K562 (cell line): ENCODE measurements at regions not wholly inside any gene's neighbourhood (a gene's known extent, or its start where the extent isn't known, plus 50 kb on each side); places are given as distances from the start of the nearest gene placed in this dataset.

Experiments used
- ATAC-seq: fragments of 200-7000 bp; cut with Tn5 transposase; 3 replicates; pipeline ENCODE4 v1.9.1; 2020; ENCODE audit warnings: moderate library complexity
- BruUV-seq: library from RNA; stranded (reverse); fragments of 400-500 nt; replicated peaks from 2 replicates; lab custom pipeline; 2021; lab: Mats Ljungman, UMichigan
- CTCF ChIA-PET: fragments of 300-600 bp; formaldehyde crosslinking; extraction: SDS; loops from one replicate; lab custom pipeline; 2021; ENCODE audit warnings: low intra/inter-chr PET ratio; lab: Yijun Ruan, JAX
- POLR2A ChIA-PET: fragments of 300-600, 350-650 bp; sonication (Branson Sonifier 250); formaldehyde crosslinking; extraction: SDS; loops from one replicate; lab custom pipeline; 2021; ENCODE audit warnings: antibody characterized with exemption, inconsistent platforms; lab: Yijun Ruan, JAX
- DNase-seq, 4 experiments: peaks; one replicate each; pipeline versions ENCODE4 v3.0.0 to v3.0.0-alpha.2; 2011 to 2018; ENCODE audit warnings: low spot score in 3 of 4, mixed read lengths in 3 of 4; ENCODE audit errors: extremely low read depth in 1 of 4
- FAIRE-seq: peaks from 2 replicates; lab custom pipeline; 2011; peaks lifted over from hg19 to GRCh38; lab: Jason Lieb, UNC
- H2AFZ ChIP-seq: 2 replicates; pipeline ENCODE4 v1.6.0; 2011; ENCODE audit warnings: low read depth, low read length, control low read depth, inconsistent platforms
- H3K27ac ChIP-seq: fragments of 200-600 bp; 3 replicates; pipeline ENCODE4 v1.8.0; 2011; ENCODE audit warnings: low read depth, mild to moderate bottlenecking, control low read depth, inconsistent platforms, low read length, moderate library complexity, mixed read lengths; ENCODE audit errors: extremely low read depth
- H3K27me3 ChIP-seq, 2 experiments: fragments of 300-600 bp in 1 of 2; 2 replicates in 1 of 2; 3 replicates in 1 of 2; pipeline versions ENCODE4 v1.6.0 to v1.8.0; 2011; ENCODE audit warnings: inconsistent platforms in 2 of 2, low read length in 2 of 2, mild to moderate bottlenecking in 1 of 2, mixed read lengths in 1 of 2, moderate library complexity in 1 of 2; ENCODE audit not compliant: control insufficient read depth in 2 of 2, insufficient read depth in 2 of 2
- H3K36me3 ChIP-seq: fragments of 300-600 bp; 3 replicates; pipeline ENCODE4 v1.8.0; 2011; ENCODE audit warnings: mild to moderate bottlenecking, low read length, inconsistent platforms; ENCODE audit not compliant: control insufficient read depth, insufficient read depth
- H3K4me1 ChIP-seq, 2 experiments: fragments of 200-600 bp in 1 of 2; replicated peaks in 1 of 2; 2 replicates in 1 of 2; 3 replicates in 1 of 2; pipeline versions ENCODE4 v1.5.1 to v1.8.0; 2011; ENCODE audit warnings: inconsistent platforms in 2 of 2, low read length in 2 of 2, mild to moderate bottlenecking in 1 of 2, mixed read lengths in 1 of 2, moderate library complexity in 1 of 2; ENCODE audit not compliant: control insufficient read depth in 2 of 2, insufficient read depth in 2 of 2
- H3K4me2 ChIP-seq: 2 replicates; pipeline ENCODE4 v1.6.1; 2011; ENCODE audit warnings: low read length, control low read depth, inconsistent platforms, mixed read lengths; ENCODE audit not compliant: insufficient read depth
- H3K4me3 ChIP-seq: fragments of 200-600 bp; sonication (generic), shearing (Covaris generic); 2 replicates; pipeline ENCODE4 v1.5.1; 2016; ENCODE audit warnings: control low read depth, inconsistent platforms
- H3K79me2 ChIP-seq: fragments of 200-600 bp; 3 replicates; pipeline ENCODE4 v1.8.0; 2011; ENCODE audit warnings: low read length, inconsistent platforms; ENCODE audit not compliant: control insufficient read depth, insufficient read depth
- H3K9ac ChIP-seq, 2 experiments: 2 replicates each; pipeline versions ENCODE4 v1.6.0 to v1.6.1; 2011; ENCODE audit warnings: low read depth in 2 of 2, low read length in 2 of 2, control low read depth in 1 of 2, inconsistent platforms in 1 of 2, mild to moderate bottlenecking in 1 of 2, mixed read lengths in 1 of 2; ENCODE audit not compliant: insufficient read depth in 1 of 2
- H3K9me1 ChIP-seq: one replicate; pipeline ENCODE4 v1.6.0; 2011; ENCODE audit warnings: inconsistent platforms, mild to moderate bottlenecking, low read length, moderate library complexity; ENCODE audit not compliant: control insufficient read depth, insufficient read depth
- H3K9me3 ChIP-seq: replicated peaks from 2 replicates; pipeline ENCODE4 v1.5.1; 2011; ENCODE audit warnings: low read depth, low read length, inconsistent platforms; ENCODE audit not compliant: control insufficient read depth, insufficient read depth
- H4K20me1 ChIP-seq: replicated peaks from 2 replicates; pipeline ENCODE4 v1.6.1; 2011; ENCODE audit warnings: low read length, inconsistent platforms, mixed read lengths; ENCODE audit not compliant: control insufficient read depth, insufficient read depth
- MED1 ChIP-seq: sonication (generic); formaldehyde crosslinking; IDR thresholded peaks from 2 replicates; pipeline ENCODE4 v1.8.1; 2023; ENCODE audit warnings: missing genetic modification reagents, borderline replicate concordance
- MEIS2 ChIP-seq: fragments of 450-650 bp; IDR thresholded peaks from 2 replicates; pipeline ENCODE4 v1.6.1; 2014; ENCODE audit warnings: mild to moderate bottlenecking; ENCODE audit not compliant: partially characterized antibody
- NONO ChIP-seq, 2 experiments: fragments of 200-400 bp in 1 of 2; fragments of 450-650 bp in 1 of 2; formaldehyde crosslinking in 1 of 2; IDR thresholded peaks; 2 replicates each; pipeline ENCODE4 v1.6.1; 2017; ENCODE audit warnings: low read depth in 2 of 2, mild to moderate bottlenecking in 2 of 2, moderate library complexity in 2 of 2, low read length in 1 of 2
- ZBTB17 ChIP-seq: fragments of 450-650 bp; formaldehyde crosslinking; IDR thresholded peaks from 2 replicates; pipeline ENCODE4 v1.4.0; 2020; ENCODE audit warnings: mild to moderate bottlenecking
- ZNF23 ChIP-seq: fragments of 250-450 bp; sonication (Bioruptor Pico); IDR thresholded peaks from 2 replicates; pipeline ENCODE4 v1.4.0; 2020; ENCODE audit warnings: mild to moderate bottlenecking
- WGBS: fragments of 100-300 bp; shearing (Covaris generic); methylation state at CpG from one replicate; pipeline ENCODE4 v1.1.6; 2016; ENCODE audit warnings: low coverage, mixed read lengths; ENCODE audit not compliant: insufficient coverage; ENCODE audit errors: missing lambda C conversion rate; 5-methylcytosine and 5-hydroxymethylcytosine counted together
- in situ Hi-C: fragments of 300-500 bp; cut with MboI; formaldehyde crosslinking; loops from 4 replicates; pipeline ENCODE4 v1.15.0; 2018; ENCODE audit warnings: inconsistent platforms, mixed read lengths
- intact Hi-C: fragments of 100-400 bp; cut with micrococcal nuclease; formaldehyde crosslinking; loops from 2 replicates; pipeline ENCODE4 v1.14.2; 2022

DNA sequence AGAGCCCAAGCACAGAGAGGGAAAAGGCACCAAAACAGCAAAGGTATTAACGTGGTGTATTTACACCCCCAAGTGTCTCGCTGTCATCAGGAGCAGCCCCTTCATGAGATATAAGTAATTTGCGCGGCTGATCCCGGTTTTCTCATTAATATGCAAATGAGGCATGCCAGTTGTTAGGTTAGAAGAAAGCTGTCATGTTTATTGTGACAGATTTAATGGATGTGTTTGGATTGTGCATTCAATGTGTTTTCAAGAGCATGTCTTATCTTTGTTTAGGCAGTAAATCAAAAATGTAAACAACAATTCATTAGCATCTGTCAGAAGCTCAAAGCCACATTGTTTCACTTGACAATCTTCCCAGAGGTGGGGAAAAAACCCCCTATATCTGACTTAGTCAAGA is 56.5 kb upstream of the CTBP2 start:
- Histone ChIP-seq H3K9me3 (no peaks in the 10 kb centered on the region), H3K4me3 (no peak overlapping the region), H3K4me2 (no peak overlapping the region), H3K36me3 (no peaks in the 10 kb centered on the region), H4K20me1 (0 out of 2 replicates have a peak, but pooled peaks cover 4% of the 10 kb centered on the region), H3K79me2 (no peaks in the 10 kb centered on the region), H3K27me3 (peaks cover 5 to 51% of the 10 kb centered on the region in 2 experiments; a peak in 4 of 5 replicates), H3K9me1 (no peaks in the 10 kb centered on the region), H3K4me1 (no peaks in the 10 kb centered on the region), H3K27ac (no peak overlapping the region), H2AFZ (no peak overlapping the region), H3K9ac (no peak overlapping the region)
- WGBS = 2% methylated on average over 5 of the region's 5 CpGs
- in situ Hi-C loops = no loop called here
- intact Hi-C loops = no loop called here
- no TSS peak for BruUV-seq
- DNase-seq = no peak
- ATAC-seq = no peak
- TF ChIP-seq NONO (IDR thresholded peaks at IDR 0.05; ENCODE audit: low read depth in 2 of 2, low read length in 1 of 2) = no peak
- peak; percentile 5 for TF ChIP-seq MEIS2
- FAIRE-seq = no peak
- ChIA-PET POLR2A (interaction anchor here (0.6 to 0.7 kb wide), 2 partner anchors 13 to 108 kb away, joined by 3 read pairs; no protein-coding TSS in a partner anchor), CTCF (no interaction called here)

DNA sequence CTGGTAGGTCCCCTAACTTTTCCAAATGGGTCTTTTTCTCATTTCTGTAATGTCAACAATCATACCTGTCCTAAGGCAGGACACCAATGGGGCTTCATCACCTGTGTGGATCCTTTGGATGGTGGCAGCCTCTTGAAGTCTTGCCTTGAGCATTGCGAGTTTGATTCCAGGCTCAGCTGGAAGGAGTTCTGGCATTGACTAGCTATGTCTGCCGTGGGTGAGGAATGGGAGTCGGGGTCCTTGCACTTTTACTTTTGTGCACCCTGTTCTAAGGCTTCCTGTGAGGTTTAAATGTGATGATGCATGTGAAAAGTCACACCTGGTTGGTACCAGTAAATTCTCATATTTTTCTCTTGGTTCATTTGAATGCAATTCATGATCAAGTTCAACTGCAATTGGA is 55.9 kb upstream of the CTBP2 start:
- FAIRE-seq (no peak), ATAC-seq (no peak)
- 0% methylated on average over 3 of the region's 3 CpGs for WGBS

More for the DNA sequence above, 55.9 kb upstream of the CTBP2 start:
- Histone ChIP-seq H3K4me1 (no peaks in the 10 kb centered on the region), H3K36me3 (no peaks in the 10 kb centered on the region), H2AFZ (no peak overlapping the region), H3K27ac (no peak overlapping the region), H3K9ac (no peak overlapping the region), H3K9me3 (no peaks in the 10 kb centered on the region), H4K20me1 (0 out of 2 replicates have a peak, but pooled peaks cover 4% of the 10 kb centered on the region), H3K4me2 (no peak overlapping the region), H3K79me2 (no peaks in the 10 kb centered on the region), H3K9me1 (no peaks in the 10 kb centered on the region), H3K27me3 (peaks cover 8 to 48% of the 10 kb centered on the region in 2 experiments; a peak in 4 of 5 replicates), H3K4me3 (no peak overlapping the region)
- TF ChIP-seq ZNF23 (peak; percentile 69; the same call in 1 of the 2 replicates), ZBTB17 (CRISPR knock-in tag) (peak; percentile 75), MED1 (CRISPR knock-in tag) (no peak)
- in situ Hi-C loops = no loop called here
- BruUV-seq = no TSS peak
- intact Hi-C loops = no loop called here
- ChIA-PET CTCF (no interaction called here), POLR2A (no interaction called here)
- DNase-seq = no peak
